T-cell (primary cell): ENCODE measurements at regions not wholly inside any gene's neighbourhood (a gene's known extent, or its start where the extent isn't known, plus 50 kb on each side); places are given as distances from the start of the nearest gene placed in this dataset.
"Not testable (repeated sequence)": the region's sequence is repeated elsewhere in the genome, so short reads cannot be mapped to it uniquely, and the experiment has no call there.

Experiments used
- ATAC-seq, 4 experiments: fragments of 200-7000 bp in 3 of 4; fragments of 150-1000 bp in 1 of 4; cut with Tn5 transposase; replicated peaks in 1 of 4; 1 replicate in 3 of 4; 2 replicates in 1 of 4; pipeline ENCODE4 v1.10.0; 2021; ENCODE audit warnings: moderate library complexity in 3 of 4, mild to moderate bottlenecking in 2 of 4, moderate number of reproducible peaks in 1 of 4
- CTCF ChIA-PET, 2 donors: fragments of 300-600 bp; sonication (Branson Sonifier 250); formaldehyde crosslinking; loops; one replicate each; lab custom pipeline; 2022; ENCODE audit warnings: antibody characterized with exemption in 2 of 2; lab: Charles Lee
- POLR2A ChIA-PET, 2 donors: fragments of 300-600 bp; sonication (Branson Sonifier 250); formaldehyde crosslinking; loops; one replicate each; lab custom pipeline; 2022; ENCODE audit warnings: antibody characterized with exemption in 2 of 2; lab: Charles Lee
- DNase-seq, 35 experiments: peaks; one replicate each; pipeline versions ENCODE4 v3.0.0 to v3.0.0-alpha.2; 2013 to 2023
- H3K27ac ChIP-seq: one replicate; pipeline ENCODE4 v1.5.1; 2013; ENCODE audit warnings: low read length
- H3K27me3 ChIP-seq, 2 experiments: replicated peaks in 1 of 2; 1 replicate in 1 of 2; 2 replicates in 1 of 2; pipeline versions ENCODE4 v1.6.1 to v1.7.0; 2013; ENCODE audit warnings: low read length in 1 of 2, mixed read lengths in 1 of 2; ENCODE audit not compliant: control insufficient read depth in 2 of 2, insufficient read depth in 2 of 2; ENCODE audit errors: extremely low read depth in 1 of 2
- H3K36me3 ChIP-seq, 2 donors: 1 replicate in 1 of 2; 2 replicates in 1 of 2; pipeline versions ENCODE4 v1.6.1 to v1.7.0; 2013; ENCODE audit warnings: low read length in 1 of 2; ENCODE audit not compliant: control insufficient read depth in 2 of 2, insufficient read depth in 1 of 2; ENCODE audit errors: extremely low read depth in 1 of 2
- H3K4me1 ChIP-seq, 2 experiments: 1 replicate in 1 of 2; 2 replicates in 1 of 2; pipeline versions ENCODE4 v1.6.1 to v1.7.0; 2013; ENCODE audit warnings: low read length in 2 of 2, mixed read lengths in 1 of 2; ENCODE audit not compliant: insufficient read depth in 2 of 2, control insufficient read depth in 1 of 2; ENCODE audit errors: extremely low read depth in 1 of 2
- H3K4me3 ChIP-seq, 2 donors: 1 replicate in 1 of 2; 2 replicates in 1 of 2; pipeline versions ENCODE4 v1.5.1 to v1.7.0; 2013; ENCODE audit warnings: mild to moderate bottlenecking in 2 of 2, low read length in 1 of 2, moderate library complexity in 1 of 2; ENCODE audit not compliant: control insufficient read depth in 1 of 2; ENCODE audit errors: extremely low read depth in 1 of 2
- H3K9me3 ChIP-seq: 2 replicates; pipeline ENCODE4 v1.7.0; 2013
- H3K27ac Mint-ChIP-seq, 2 donors: one replicate each; pipeline ENCODE4 v1.8.0; 2020 to 2021; ENCODE audit warnings: mild to moderate bottlenecking in 2 of 2, mixed read lengths in 2 of 2
- H3K27me3 Mint-ChIP-seq, 2 donors: one replicate each; pipeline ENCODE4 v1.8.0; 2021 to 2022; ENCODE audit warnings: mixed read lengths in 2 of 2
- H3K36me3 Mint-ChIP-seq: one replicate; pipeline ENCODE4 v1.8.0; 2021; ENCODE audit warnings: mixed read lengths
- H3K4me1 Mint-ChIP-seq, 3 donors: one replicate each; pipeline ENCODE4 v1.8.0; 2020 to 2022; ENCODE audit warnings: mixed read lengths in 3 of 3, mild to moderate bottlenecking in 1 of 3
- H3K4me3 Mint-ChIP-seq, 3 donors: one replicate each; pipeline ENCODE4 v1.8.0; 2020 to 2022; ENCODE audit warnings: mild to moderate bottlenecking in 3 of 3, mixed read lengths in 3 of 3, moderate library complexity in 3 of 3
- H3K9me3 Mint-ChIP-seq, 3 donors: one replicate each; pipeline ENCODE4 v1.8.0; 2020 to 2022; ENCODE audit warnings: mixed read lengths in 3 of 3
- WGBS: methylation state at CpG from one replicate; pipeline ENCODE4 v1.1.5; 2013; ENCODE audit warnings: missing lambda C conversion rate; ENCODE audit not compliant: insufficient coverage; 5-methylcytosine and 5-hydroxymethylcytosine counted together

DNA sequence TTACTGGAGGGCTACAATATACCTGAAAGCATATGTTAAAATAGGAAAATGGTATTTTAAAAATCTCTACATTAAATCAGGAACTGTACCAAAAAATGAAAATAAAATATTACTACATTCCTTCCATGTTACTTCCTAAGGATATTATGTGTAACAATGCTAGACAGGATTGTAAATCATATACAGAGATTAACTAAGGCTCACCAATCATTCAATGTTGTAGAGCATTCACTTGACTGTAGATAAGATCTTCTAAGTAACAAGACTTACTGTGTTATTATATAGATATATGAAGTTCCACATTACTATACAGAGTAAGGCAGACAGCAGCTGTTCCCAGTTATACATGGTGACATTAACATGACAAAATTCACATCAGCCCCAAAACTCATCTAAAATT, 1919.1 kb upstream of the CDH9 start:
- no peaks in the 10 kb centered on the region for H3K27me3 ChIP-seq
- H3K36me3 Mint-ChIP-seq = no peaks in the 10 kb centered on the region
- no peak overlapping the region for H3K27ac ChIP-seq
- no peaks in the 10 kb centered on the region for H3K4me1 Mint-ChIP-seq
- H3K27ac Mint-ChIP-seq = no peak overlapping the region
- H3K4me3 Mint-ChIP-seq = no peak overlapping the region
- DNase-seq (no peak), ATAC-seq (no peak)
- H3K9me3 ChIP-seq = no peaks in the 10 kb centered on the region
- H3K36me3 ChIP-seq = no peaks in the 10 kb centered on the region
- CTCF ChIA-PET = no interaction called here
- H3K27me3 Mint-ChIP-seq = no peaks in the 10 kb centered on the region
- H3K4me3 ChIP-seq = no peak overlapping the region
- POLR2A ChIA-PET = no interaction called here
- peaks cover 10 to 13% (median 12%) of the 10 kb centered on the region in 3 donors for H3K9me3 Mint-ChIP-seq
- no peaks in the 10 kb centered on the region for H3K4me1 ChIP-seq

DNA sequence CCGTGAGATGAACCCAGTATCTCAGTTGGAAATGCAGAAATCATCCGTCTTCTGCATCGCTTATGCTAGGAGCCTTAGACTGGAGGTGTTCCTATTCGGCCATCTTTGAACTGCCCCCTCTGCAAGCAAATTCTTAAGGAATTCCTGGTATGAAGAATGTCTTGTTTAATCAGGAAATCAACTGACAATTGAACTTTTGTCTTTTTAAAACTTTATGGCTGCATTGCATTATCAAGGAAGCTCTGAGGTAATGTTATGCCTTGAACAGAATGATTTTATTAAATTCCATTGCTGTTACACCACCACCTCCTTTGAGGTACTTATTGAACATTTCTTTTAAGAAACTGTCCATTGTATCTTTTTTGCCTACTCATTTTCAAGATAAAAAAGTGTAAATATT, 1915.7 kb upstream of the CDH9 start:
- Histone ChIP-seq H3K9me3 (no peaks in the 10 kb centered on the region), H3K4me1 (no peaks in the 10 kb centered on the region), H3K27me3 (no peaks in the 10 kb centered on the region), H3K36me3 (no peaks in the 10 kb centered on the region), H3K4me3 (no peak overlapping the region), H3K27ac (no peak overlapping the region)
- H3K27me3 Mint-ChIP-seq = no peaks in the 10 kb centered on the region
- CTCF ChIA-PET = no interaction called here
- H3K9me3 Mint-ChIP-seq = peaks cover 4 to 16% (median 7%) of the 10 kb centered on the region in 3 donors
- DNase-seq (no peak), ATAC-seq (no peak)
- H3K4me3 Mint-ChIP-seq = no peak overlapping the region
- no peak overlapping the region for H3K27ac Mint-ChIP-seq
- WGBS = no CpG with 5 or more reads among the region's 4 CpGs
- POLR2A ChIA-PET = no interaction called here
- no peaks in the 10 kb centered on the region for H3K36me3 Mint-ChIP-seq
- no peaks in the 10 kb centered on the region for H3K4me1 Mint-ChIP-seq

DNA sequence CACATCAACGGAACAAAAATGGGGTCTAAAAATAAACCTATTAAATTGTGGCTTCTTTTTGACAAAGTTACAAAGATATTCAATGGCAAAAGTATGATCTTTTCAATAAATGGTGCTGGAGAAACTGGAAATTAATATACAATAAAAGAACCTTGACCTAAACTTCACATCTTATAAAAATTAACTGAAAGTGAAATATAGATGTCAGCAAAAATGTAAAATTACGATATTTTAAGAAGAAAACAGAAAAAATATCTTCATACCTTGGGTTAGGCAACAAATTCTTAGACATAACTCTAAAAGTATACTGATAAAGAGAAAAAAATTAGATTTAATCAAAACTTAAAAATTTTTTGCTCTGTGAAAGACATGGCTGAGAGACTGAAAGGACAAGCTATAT, 1909.5 kb upstream of the CDH9 start:
- no peak for ATAC-seq
- no CpG with 5 or more reads among the region's 2 CpGs for WGBS
- Mint-ChIP-seq H3K4me1 (no peaks in the 10 kb centered on the region), H3K27me3 (no peaks in the 10 kb centered on the region), H3K36me3 (no peaks in the 10 kb centered on the region), H3K4me3 (no peak overlapping the region), H3K9me3 (peaks cover 4 to 19% (median 9%) of the 10 kb centered on the region in 3 donors), H3K27ac (no peak overlapping the region)
- peaks cover 2% of the 10 kb centered on the region for H3K9me3 ChIP-seq
- no peaks in the 10 kb centered on the region for H3K4me1 ChIP-seq
- CTCF ChIA-PET = no interaction called here
- H3K27ac ChIP-seq = no peak overlapping the region
- no peaks in the 10 kb centered on the region for H3K36me3 ChIP-seq
- POLR2A ChIA-PET = no interaction called here
- H3K27me3 ChIP-seq = no peaks in the 10 kb centered on the region
- DNase-seq = no peak
- H3K4me3 ChIP-seq = no peak overlapping the region

DNA sequence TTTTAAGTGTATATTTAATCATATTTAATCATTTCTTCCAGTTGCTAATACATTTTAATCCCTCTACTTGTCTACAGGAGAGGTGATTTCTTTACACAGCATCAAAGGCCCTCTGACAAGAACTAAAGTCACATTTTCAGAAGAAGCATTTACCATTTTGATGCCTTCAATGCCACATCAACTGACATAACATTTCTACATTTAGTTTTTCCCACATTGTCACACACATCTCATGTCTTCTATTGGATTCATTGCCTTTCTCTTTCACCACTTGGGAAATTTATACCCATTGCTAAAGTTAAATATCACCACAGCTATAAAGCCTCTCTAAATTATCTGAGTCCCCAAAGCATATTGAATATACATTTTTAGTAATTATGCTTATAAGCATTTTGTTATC, 1907.5 kb upstream of the CDH9 start:
- Histone ChIP-seq H3K36me3 (no peaks in the 10 kb centered on the region), H3K27me3 (no peaks in the 10 kb centered on the region), H3K4me3 (no peak overlapping the region), H3K4me1 (no peaks in the 10 kb centered on the region), H3K27ac (no peak overlapping the region), H3K9me3 (peaks cover 2% of the 10 kb centered on the region)
- Mint-ChIP-seq H3K4me1 (no peaks in the 10 kb centered on the region), H3K27ac (no peak overlapping the region), H3K4me3 (no peak overlapping the region), H3K36me3 (no peaks in the 10 kb centered on the region), H3K27me3 (no peaks in the 10 kb centered on the region), H3K9me3 (peaks cover 5 to 15% (median 12%) of the 10 kb centered on the region in 3 donors)
- ATAC-seq (no peak), DNase-seq (no peak)
- ChIA-PET POLR2A (no interaction called here), CTCF (no interaction called here)

DNA sequence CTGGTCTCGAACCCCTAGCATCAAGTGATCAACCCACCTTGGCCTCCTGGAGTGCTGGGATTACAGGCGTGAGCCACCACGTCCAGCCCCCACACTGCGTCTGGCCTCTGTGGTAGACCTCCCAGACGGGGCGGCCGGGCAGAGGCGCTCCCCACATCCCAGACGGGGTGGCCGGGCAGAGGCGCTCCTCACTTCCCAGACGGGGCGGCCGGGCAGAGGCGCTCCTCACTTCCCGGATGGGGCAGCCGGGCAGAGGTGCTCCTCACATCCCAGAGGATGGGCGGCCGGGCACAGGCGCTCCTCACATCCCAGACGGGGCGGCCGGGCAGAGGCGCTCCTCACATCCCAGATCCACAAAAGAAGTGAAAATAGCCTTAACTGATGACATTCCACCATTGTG, 1891.0 kb upstream of the CDH9 start:
- ATAC-seq, POLR2A ChIA-PET, H3K27ac ChIP-seq, H3K4me1 Mint-ChIP-seq, H3K4me3 Mint-ChIP-seq, H3K36me3 Mint-ChIP-seq, DNase-seq, CTCF ChIA-PET, H3K4me1 ChIP-seq, H3K27me3 Mint-ChIP-seq, H3K4me3 ChIP-seq, H3K27me3 ChIP-seq, H3K36me3 ChIP-seq, H3K9me3 ChIP-seq, H3K27ac Mint-ChIP-seq: not testable (repeated sequence)
- 84% methylated on average over 7 of the region's 24 CpGs for WGBS
- H3K9me3 Mint-ChIP-seq = peaks cover 8 to 25% (median 12%) of the 10 kb centered on the region in 3 donors

DNA sequence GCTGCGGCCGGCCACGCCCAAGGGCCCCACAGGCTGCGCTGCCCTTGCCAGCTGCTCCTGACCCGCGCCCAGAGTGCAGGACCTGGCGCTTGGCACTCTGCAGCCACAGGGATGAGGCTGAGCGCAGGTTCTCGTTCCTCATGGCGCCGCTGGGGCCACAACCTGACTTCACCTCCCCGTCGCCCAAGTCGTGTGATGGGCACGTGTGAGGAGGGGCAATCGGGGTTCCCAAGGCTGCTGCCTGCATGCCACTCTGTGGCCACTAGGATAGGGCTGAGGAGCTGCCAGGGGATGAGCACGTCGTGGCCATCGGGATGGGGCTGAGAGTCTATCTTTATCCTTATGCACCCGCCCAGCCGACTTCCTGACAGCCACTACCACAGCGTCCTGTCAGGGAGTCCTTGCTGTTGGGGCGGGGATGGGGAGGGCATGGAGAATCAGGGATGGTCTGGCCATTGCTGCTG, 1890.0 kb upstream of the CDH9 start:
- H3K9me3 Mint-ChIP-seq = peaks cover 8 to 25% (median 12%) of the 10 kb centered on the region in 3 donors
- H3K36me3 Mint-ChIP-seq, H3K27ac ChIP-seq, H3K4me3 ChIP-seq, H3K4me1 ChIP-seq, H3K4me3 Mint-ChIP-seq, H3K36me3 ChIP-seq, ATAC-seq, DNase-seq, H3K27ac Mint-ChIP-seq, H3K27me3 ChIP-seq, POLR2A ChIA-PET, CTCF ChIA-PET, H3K4me1 Mint-ChIP-seq, H3K27me3 Mint-ChIP-seq, H3K9me3 ChIP-seq: not testable (repeated sequence)
- WGBS = 62% methylated on average over 12 of the region's 23 CpGs

DNA sequence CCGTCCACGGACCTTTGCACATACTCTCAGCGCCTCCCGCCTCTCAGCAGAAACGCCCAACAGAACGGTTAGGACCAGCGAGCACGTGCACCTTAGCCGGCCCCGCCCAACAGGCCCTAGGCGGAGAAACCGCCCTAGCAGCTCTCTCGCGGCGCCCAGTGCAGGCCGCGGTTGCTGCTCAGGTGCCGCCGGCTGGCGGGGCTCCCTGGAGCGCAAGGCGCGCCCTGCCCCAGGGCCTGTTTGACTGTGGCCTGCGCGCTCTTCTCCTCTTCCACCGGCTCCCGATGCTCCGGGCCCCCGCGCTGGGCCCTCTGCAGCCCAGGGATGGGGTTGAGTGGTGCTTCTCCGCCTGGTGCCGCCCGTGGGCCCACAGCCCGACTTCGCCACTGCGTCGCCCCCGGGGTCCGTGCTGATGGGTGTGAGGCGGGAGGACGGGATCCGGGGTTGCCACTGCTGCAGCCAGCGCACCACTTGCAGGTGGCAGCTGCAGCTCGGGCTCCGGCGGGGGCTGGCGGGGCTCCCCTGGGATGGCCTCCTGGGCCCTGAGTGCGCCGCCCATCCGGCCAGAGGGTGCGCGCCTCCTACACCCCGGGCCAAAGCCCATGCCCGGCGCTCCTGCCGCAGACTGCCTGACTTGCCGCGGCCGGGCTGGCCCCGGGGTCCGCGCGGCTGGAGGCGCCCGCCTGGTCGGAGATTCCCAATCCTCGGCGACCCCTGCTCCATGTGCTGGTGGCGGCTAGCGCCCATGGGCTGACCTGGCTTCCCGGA, 1889.4 kb upstream of the CDH9 start:
- Histone ChIP-seq H3K27me3 (peaks cover 0 to 2% of the 10 kb centered on the region in 2 experiments), H3K4me3 (no peak overlapping the region), H3K4me1 (no peaks in the 10 kb centered on the region), H3K9me3 (no peaks in the 10 kb centered on the region), H3K27ac (no peak overlapping the region), H3K36me3 (no peaks in the 10 kb centered on the region)
- Mint-ChIP-seq H3K4me3 (no peak overlapping the region), H3K4me1 (no peaks in the 10 kb centered on the region), H3K27me3 (no peaks in the 10 kb centered on the region), H3K27ac (no peak overlapping the region), H3K36me3 (no peaks in the 10 kb centered on the region), H3K9me3 (peaks cover 8 to 23% (median 12%) of the 10 kb centered on the region in 3 donors)
- CTCF ChIA-PET = no interaction called here
- POLR2A ChIA-PET = no interaction called here
- ATAC-seq = no peak
- 62% methylated on average over 56 of the region's 71 CpGs for WGBS
- DNase-seq = no peak
